GM12872 (cell line): ENCODE measurements at regions not wholly inside any gene's neighbourhood (a gene's known extent, or its start where the extent isn't known, plus 50 kb on each side); places are given as distances from the start of the nearest gene placed in this dataset.

ENCODE experiments used
- TF ChIP-seq, protein P1 (sequence below): IDR thresholded peaks from 3 replicates; pipeline ENCODE4 v1.5.1; 2011; ENCODE audit warnings: low read depth, mild to moderate bottlenecking, low read length, moderate library complexity; ENCODE audit not compliant: insufficient read depth

DNA sequence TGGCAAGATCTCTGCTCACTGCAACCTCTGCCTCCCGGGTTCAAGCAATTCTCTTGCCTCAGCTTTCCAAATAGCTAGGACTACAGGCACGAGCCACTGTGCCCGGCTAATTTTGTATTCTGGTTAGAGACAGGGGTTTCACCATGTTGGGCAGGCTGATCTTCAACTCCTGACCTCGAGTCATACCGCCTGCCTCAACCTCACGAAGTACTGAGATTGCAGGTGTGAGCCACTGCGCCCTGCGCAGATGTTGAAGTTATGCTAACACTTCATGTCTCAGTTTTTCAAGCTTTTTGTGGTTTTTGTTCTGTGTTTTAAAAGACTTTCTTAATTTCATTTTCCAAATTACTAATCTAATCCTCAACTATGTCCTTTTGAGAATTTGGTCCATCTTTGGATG is 154.4 kb upstream of the TLL1 start:
- TF ChIP-seq, protein P1, sequence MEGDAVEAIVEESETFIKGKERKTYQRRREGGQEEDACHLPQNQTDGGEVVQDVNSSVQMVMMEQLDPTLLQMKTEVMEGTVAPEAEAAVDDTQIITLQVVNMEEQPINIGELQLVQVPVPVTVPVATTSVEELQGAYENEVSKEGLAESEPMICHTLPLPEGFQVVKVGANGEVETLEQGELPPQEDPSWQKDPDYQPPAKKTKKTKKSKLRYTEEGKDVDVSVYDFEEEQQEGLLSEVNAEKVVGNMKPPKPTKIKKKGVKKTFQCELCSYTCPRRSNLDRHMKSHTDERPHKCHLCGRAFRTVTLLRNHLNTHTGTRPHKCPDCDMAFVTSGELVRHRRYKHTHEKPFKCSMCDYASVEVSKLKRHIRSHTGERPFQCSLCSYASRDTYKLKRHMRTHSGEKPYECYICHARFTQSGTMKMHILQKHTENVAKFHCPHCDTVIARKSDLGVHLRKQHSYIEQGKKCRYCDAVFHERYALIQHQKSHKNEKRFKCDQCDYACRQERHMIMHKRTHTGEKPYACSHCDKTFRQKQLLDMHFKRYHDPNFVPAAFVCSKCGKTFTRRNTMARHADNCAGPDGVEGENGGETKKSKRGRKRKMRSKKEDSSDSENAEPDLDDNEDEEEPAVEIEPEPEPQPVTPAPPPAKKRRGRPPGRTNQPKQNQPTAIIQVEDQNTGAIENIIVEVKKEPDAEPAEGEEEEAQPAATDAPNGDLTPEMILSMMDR = no peak

DNA sequence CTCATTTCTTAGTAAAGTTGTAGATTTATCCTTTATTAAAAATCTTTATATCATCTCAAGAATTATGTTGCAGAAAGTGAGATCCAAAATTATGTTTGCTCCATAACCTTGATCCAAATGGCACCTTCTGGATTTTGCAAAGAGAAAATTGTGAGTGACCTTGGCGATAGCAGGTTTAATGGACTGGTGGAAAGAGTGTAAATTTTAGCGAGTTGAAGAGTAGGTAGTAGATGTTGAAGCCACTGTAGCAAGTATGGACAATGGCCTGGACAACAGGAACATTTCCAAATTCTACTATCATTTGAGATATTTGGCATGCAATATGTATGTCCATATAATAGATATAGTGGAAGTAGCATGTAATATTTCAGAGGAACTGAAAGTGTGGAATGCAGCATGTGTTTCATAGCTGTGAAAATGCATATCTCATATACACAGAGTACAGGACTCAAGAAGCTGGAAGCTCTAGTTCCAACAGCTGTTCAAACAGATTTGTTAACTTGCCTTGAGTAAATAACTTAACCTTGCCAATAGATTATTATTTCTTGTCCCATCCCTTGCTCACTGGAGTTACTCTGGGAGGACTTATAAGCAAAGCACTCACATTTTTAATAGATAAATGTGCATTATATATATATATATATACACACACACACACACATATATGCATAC is 152.5 kb upstream of the TLL1 start:
- TF ChIP-seq, protein P1 = no peak

DNA sequence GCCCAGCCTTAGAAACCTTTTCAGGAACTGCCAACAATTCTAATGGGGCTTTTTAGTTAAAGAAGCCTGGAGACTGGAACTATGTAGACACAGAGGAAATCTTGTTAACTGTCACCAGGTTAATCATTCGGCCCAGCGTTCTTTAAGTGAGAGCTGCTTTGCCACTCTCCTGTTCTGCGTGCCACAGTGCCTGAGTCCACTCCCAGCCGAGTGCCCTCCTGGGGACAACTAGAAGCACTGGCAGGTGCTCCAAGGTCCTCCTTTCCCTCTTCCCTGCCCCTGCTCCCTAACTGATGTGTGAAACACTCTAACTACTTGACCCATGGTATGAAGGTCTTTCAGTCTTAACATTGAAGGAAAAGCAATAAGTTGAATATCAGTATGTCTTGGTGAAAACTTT is 151.2 kb upstream of the TLL1 start:
- TF ChIP-seq, protein P1 = no peak

DNA sequence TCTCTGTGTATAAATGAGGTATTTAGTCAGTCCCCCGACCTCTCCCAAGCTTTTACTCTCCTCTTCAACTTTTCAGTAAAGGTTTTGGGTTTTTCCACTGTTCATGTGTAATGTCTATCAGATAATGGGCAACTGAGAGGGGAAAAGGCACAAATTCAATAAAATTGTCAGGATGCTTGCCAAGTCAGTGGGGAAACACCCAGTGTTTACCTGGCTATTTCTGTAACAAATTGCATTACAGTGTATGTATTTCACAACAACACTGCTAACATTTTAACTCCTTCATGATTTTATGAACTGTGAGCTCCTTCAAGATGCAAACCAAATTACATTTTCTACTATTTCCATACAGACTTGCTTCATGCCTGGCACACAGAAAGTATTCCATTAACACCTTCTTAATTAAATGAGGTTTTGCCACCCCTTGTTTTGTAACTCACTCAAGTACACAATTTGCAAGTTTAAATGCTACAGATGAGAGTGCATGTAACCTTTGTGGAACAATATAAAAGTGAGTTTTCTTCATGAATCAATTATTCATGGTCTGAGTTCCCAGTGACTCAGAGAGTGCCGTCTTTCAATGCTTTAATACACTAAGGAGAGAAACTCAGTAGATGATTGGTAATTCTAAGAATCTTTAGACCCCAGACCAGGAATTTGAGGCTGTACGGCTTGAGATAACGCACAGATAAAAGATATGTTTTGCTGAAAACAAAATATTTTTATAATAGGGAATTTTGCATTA is 149.8 kb upstream of the TLL1 start:
- TF ChIP-seq, protein P1 = no peak

DNA sequence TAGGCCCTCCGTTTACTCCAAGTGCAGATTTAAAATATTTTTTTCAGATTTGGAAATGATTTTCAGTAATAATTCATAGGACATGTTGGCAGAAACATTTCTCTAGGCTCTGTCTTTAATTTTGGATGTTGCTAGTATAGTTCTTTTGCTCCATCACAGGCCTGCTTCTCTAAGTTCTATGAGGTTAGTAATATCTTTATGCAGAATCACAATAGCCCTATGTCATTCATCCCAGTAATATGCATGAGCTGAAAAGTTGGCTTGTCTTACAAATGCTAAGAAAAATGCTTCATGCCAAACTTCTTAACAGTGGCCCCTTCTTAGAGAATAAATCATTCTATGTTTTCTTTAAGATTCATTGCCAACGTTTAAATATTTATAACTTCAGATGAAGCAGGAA is 148.3 kb upstream of the TLL1 start:
- TF ChIP-seq, protein P1 = no peak

DNA sequence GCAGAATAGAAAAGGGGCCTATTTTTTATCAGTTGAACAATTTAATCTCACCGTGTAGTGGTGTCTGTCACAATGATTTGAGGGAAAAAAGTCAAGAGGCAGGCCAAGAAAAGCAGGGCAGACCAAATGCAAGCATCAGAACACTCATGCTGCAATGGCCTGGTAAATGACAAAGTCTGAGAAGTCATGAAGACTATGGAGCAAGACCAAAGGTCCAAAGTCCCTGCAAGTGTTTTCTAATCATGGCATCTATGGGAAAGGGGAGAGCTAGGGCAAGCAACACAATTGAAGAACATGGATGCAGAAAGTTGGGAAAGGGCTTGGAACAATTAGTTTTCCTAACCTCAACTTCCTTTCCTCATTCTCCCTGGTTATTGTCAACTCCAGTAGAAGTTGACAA is 147.7 kb upstream of the TLL1 start:
- TF ChIP-seq, protein P1 = no peak

DNA sequence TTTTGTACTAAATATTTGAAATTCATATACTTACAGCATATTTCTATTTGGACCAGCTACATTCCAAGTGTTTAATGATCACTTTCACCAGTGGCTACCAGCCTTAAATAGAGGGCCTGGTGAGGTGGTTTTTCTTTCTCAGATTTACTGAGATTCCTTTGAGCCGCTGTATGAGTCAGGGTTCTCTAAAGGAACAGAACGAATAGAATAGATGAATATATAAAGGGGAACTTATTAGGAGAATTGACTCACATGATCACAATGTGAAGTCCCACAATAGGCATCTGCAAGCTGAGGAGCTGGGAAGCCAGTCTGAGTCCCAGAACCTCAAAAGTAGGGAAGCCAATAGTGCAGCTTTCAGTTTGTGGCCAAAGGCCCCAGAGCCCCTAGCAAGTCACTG is 146.2 kb upstream of the TLL1 start:
- TF ChIP-seq, protein P1 = no peak
